ENCODE measurements at regions not wholly inside any gene's neighbourhood (a gene's known extent, or its start where the extent isn't known, plus 50 kb on each side); places are given as distances from the start of the nearest gene placed in this dataset.

- TF ChIP-seq, protein P1, sequence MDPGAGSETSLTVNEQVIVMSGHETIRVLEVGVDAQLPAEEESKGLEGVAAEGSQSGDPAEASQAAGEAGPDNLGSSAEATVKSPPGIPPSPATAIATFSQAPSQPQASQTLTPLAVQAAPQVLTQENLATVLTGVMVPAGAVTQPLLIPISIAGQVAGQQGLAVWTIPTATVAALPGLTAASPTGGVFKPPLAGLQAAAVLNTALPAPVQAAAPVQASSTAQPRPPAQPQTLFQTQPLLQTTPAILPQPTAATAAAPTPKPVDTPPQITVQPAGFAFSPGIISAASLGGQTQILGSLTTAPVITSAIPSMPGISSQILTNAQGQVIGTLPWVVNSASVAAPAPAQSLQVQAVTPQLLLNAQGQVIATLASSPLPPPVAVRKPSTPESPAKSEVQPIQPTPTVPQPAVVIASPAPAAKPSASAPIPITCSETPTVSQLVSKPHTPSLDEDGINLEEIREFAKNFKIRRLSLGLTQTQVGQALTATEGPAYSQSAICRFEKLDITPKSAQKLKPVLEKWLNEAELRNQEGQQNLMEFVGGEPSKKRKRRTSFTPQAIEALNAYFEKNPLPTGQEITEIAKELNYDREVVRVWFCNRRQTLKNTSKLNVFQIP (CRISPR knock-in tag; IDR thresholded peaks at IDR 0.05; ENCODE audit: borderline replicate concordance, low read depth) = no peak
- TF ChIP-seq ARNTL (CRISPR knock-in tag; IDR thresholded peaks at IDR 0.05; ENCODE audit: borderline replicate concordance, low read depth) (no peak), ZNF8 (CRISPR knock-in tag; IDR thresholded peaks at IDR 0.05) (no peak), CREB5 (CRISPR knock-in tag; IDR thresholded peaks at IDR 0.05; ENCODE audit: low read depth) (no peak), ZFP30 (CRISPR knock-in tag; IDR thresholded peaks at IDR 0.05) (no peak), ZNF70 (CRISPR knock-in tag; IDR thresholded peaks at IDR 0.05) (no peak), RARB (CRISPR knock-in tag; IDR thresholded peaks at IDR 0.05) (no peak)
Observed at GRCh38 chr5:97979740-97980139, 793.7 kb upstream of the RGMB start.
